Astrocyte (in vitro differentiated cells and primary cell): ENCODE measurements at regions not wholly inside any gene's neighbourhood (a gene's known extent, or its start where the extent isn't known, plus 50 kb on each side); places are given as distances from the start of the nearest gene placed in this dataset.

Source experiments
- DNase-seq: peaks from one replicate; pipeline ENCODE4 v3.0.0-alpha.2; 2010; ENCODE audit warnings: low read depth
- FAIRE-seq: peaks from 2 replicates; lab custom pipeline; 2011; peaks lifted over from hg19 to GRCh38; lab: Jason Lieb, UNC
- H2AFZ ChIP-seq: 2 replicates; pipeline ENCODE4 v1.6.0; 2012; ENCODE audit warnings: low read depth, low read length, inconsistent platforms
- H3K27ac ChIP-seq: 2 replicates; pipeline ENCODE4 v1.5.1; 2011; ENCODE audit warnings: low read depth, low read length, inconsistent platforms
- H3K27me3 ChIP-seq: 2 replicates; pipeline ENCODE4 v1.6.0; 2011; ENCODE audit warnings: low read length, inconsistent platforms; ENCODE audit not compliant: insufficient read depth
- H3K36me3 ChIP-seq: 2 replicates; pipeline ENCODE4 v1.5.1; 2011; ENCODE audit warnings: low read length, inconsistent platforms; ENCODE audit not compliant: insufficient read depth
- H3K4me1 ChIP-seq: 2 replicates; pipeline ENCODE4 v1.5.1; 2011; ENCODE audit warnings: low read length, inconsistent platforms; ENCODE audit not compliant: insufficient read depth
- H3K4me2 ChIP-seq: 2 replicates; pipeline ENCODE4 v1.6.0; 2012; ENCODE audit warnings: low read length, inconsistent platforms
- H3K4me3 ChIP-seq: 2 replicates; pipeline ENCODE4 v1.5.1; 2011; ENCODE audit warnings: low read depth, mild to moderate bottlenecking, low read length, inconsistent platforms; ENCODE audit not compliant: insufficient read depth
- H3K79me2 ChIP-seq: 2 replicates; pipeline ENCODE4 v1.6.0; 2012; ENCODE audit warnings: mild to moderate bottlenecking, low read length, inconsistent platforms; ENCODE audit not compliant: insufficient read depth
- H3K9ac ChIP-seq: 2 replicates; pipeline ENCODE4 v1.6.0; 2012; ENCODE audit warnings: mild to moderate bottlenecking, low read length, inconsistent platforms
- H3K9me3 ChIP-seq: 2 replicates; pipeline ENCODE4 v1.5.1; 2012; ENCODE audit warnings: low read depth, mild to moderate bottlenecking, low read length, inconsistent platforms; ENCODE audit not compliant: insufficient read depth
- H4K20me1 ChIP-seq: 2 replicates; pipeline ENCODE4 v1.6.0; 2012; ENCODE audit warnings: low read length, inconsistent platforms; ENCODE audit not compliant: insufficient read depth
- H3K27ac Mint-ChIP-seq: one replicate; pipeline ENCODE4 v1.8.0; 2021; ENCODE audit warnings: mild to moderate bottlenecking, mixed read lengths; ENCODE audit not compliant: unreplicated experiment
- H3K27me3 Mint-ChIP-seq: one replicate; pipeline ENCODE4 v1.8.0; 2021; ENCODE audit warnings: low read depth, mixed read lengths; ENCODE audit not compliant: unreplicated experiment
- H3K36me3 Mint-ChIP-seq: one replicate; pipeline ENCODE4 v1.8.0; 2021; ENCODE audit warnings: low read depth, mixed read lengths; ENCODE audit not compliant: unreplicated experiment
- H3K4me1 Mint-ChIP-seq: one replicate; pipeline ENCODE4 v1.8.0; 2021; ENCODE audit warnings: low read depth, mixed read lengths; ENCODE audit not compliant: unreplicated experiment
- H3K4me3 Mint-ChIP-seq: one replicate; pipeline ENCODE4 v1.8.0; 2021; ENCODE audit warnings: mild to moderate bottlenecking, moderate library complexity, mixed read lengths; ENCODE audit not compliant: unreplicated experiment
- H3K9me3 Mint-ChIP-seq: one replicate; pipeline ENCODE4 v1.8.0; 2021; ENCODE audit warnings: mild to moderate bottlenecking, mixed read lengths; ENCODE audit not compliant: unreplicated experiment
- CTCF ChIP-seq: IDR thresholded peaks from 2 replicates; pipeline ENCODE4 v1.5.1; 2011; ENCODE audit warnings: low read depth, mild to moderate bottlenecking, inconsistent platforms, low read length, moderate library complexity; ENCODE audit not compliant: insufficient read depth
- EZH2 ChIP-seq: IDR thresholded peaks from 2 replicates; pipeline ENCODE4 v1.6.1; 2012; ENCODE audit warnings: mild to moderate bottlenecking, low read length, inconsistent platforms; ENCODE audit not compliant: insufficient read depth

- Histone ChIP-seq H3K4me3 (no peak overlapping the region), H3K9me3 (no peaks in the 10 kb centered on the region), H3K4me1 (no peaks in the 10 kb centered on the region), H3K27ac (no peak overlapping the region), H3K36me3 (no peaks in the 10 kb centered on the region), H2AFZ (no peak overlapping the region), H3K27me3 (no peaks in the 10 kb centered on the region), H4K20me1 (no peaks in the 10 kb centered on the region), H3K79me2 (no peaks in the 10 kb centered on the region), H3K9ac (no peak overlapping the region), H3K4me2 (no peak overlapping the region)
- DNase-seq (no peak), FAIRE-seq (no peak)
- no peaks in the 10 kb centered on the region for H3K9me3 Mint-ChIP-seq
- TF ChIP-seq CTCF: no peak
- TF ChIP-seq EZH2: no peak
- H3K4me1 Mint-ChIP-seq: peaks cover 6% of the 10 kb centered on the region
- H3K36me3 Mint-ChIP-seq: no peaks in the 10 kb centered on the region
- H3K4me3 Mint-ChIP-seq: no peak overlapping the region
- H3K27me3 Mint-ChIP-seq: no peaks in the 10 kb centered on the region
- H3K27ac Mint-ChIP-seq: no peak overlapping the region
These were observed 728.8 kb upstream of the LMO3 start for GRCh38 chr12:17334784-17335183.

GRCh38 chr12:17333287-17333686, 727.3 kb upstream of the LMO3 start:
- Mint-ChIP-seq H3K27me3 (no peaks in the 10 kb centered on the region), H3K4me1 (peaks cover 6% of the 10 kb centered on the region), H3K36me3 (no peaks in the 10 kb centered on the region), H3K4me3 (no peak overlapping the region), H3K9me3 (no peaks in the 10 kb centered on the region), H3K27ac (peak overlapping the region; percentile 67)
- Histone ChIP-seq H3K36me3 (no peaks in the 10 kb centered on the region), H3K4me2 (no peak overlapping the region), H3K4me3 (no peak overlapping the region), H3K4me1 (no peaks in the 10 kb centered on the region), H3K9ac (no peak overlapping the region), H2AFZ (no peak overlapping the region), H3K27ac (no peak overlapping the region), H4K20me1 (no peaks in the 10 kb centered on the region), H3K79me2 (no peaks in the 10 kb centered on the region), H3K9me3 (no peaks in the 10 kb centered on the region), H3K27me3 (no peaks in the 10 kb centered on the region)
- no peak for FAIRE-seq
- TF ChIP-seq CTCF: no peak
- no peak for TF ChIP-seq EZH2
- DNase-seq: no peak

GRCh38 chr12:17326649-17327048, 720.7 kb upstream of the LMO3 start:
- H3K4me1 Mint-ChIP-seq: peaks cover 12% of the 10 kb centered on the region
- Histone ChIP-seq H3K27me3 (no peaks in the 10 kb centered on the region), H4K20me1 (no peaks in the 10 kb centered on the region), H3K4me3 (no peak overlapping the region), H3K4me2 (no peak overlapping the region), H3K36me3 (no peaks in the 10 kb centered on the region), H3K4me1 (no peaks in the 10 kb centered on the region), H3K79me2 (no peaks in the 10 kb centered on the region), H3K9ac (no peak overlapping the region), H3K9me3 (peaks cover 3% of the 10 kb centered on the region), H2AFZ (no peak overlapping the region), H3K27ac (no peak overlapping the region)
- no peaks in the 10 kb centered on the region for H3K36me3 Mint-ChIP-seq
- no peak overlapping the region for H3K4me3 Mint-ChIP-seq
- DNase-seq (no peak), FAIRE-seq (no peak)
- H3K27me3 Mint-ChIP-seq: no peaks in the 10 kb centered on the region
- peaks cover 3% of the 10 kb centered on the region for H3K9me3 Mint-ChIP-seq
- H3K27ac Mint-ChIP-seq: no peak overlapping the region
- no peak for TF ChIP-seq EZH2
- no peak for TF ChIP-seq CTCF
